GM10266 (cell line): ENCODE measurements at regions not wholly inside any gene's neighbourhood (a gene's known extent, or its start where the extent isn't known, plus 50 kb on each side); places are given as distances from the start of the nearest gene placed in this dataset.

Experiments
- DNase-seq: peaks from one replicate; pipeline ENCODE4 v3.0.0; 2012; ENCODE audit errors: extremely low spot score
- CTCF ChIP-seq: IDR thresholded peaks from 2 replicates; pipeline ENCODE4 v1.5.1; 2012; ENCODE audit warnings: mild to moderate bottlenecking, low read depth; ENCODE audit not compliant: control insufficient read depth, insufficient read depth; ENCODE audit errors: missing control alignments

GRCh38 chr19:57068921-57069697 is 50.7 kb upstream of the USP29 start:
- TF ChIP-seq CTCF, result no peak
- DNase-seq, result no peak
